ENCODE measurements at regions not wholly inside any gene's neighbourhood (a gene's known extent, or its start where the extent isn't known, plus 50 kb on each side); places are given as distances from the start of the nearest gene placed in this dataset.

DNA sequence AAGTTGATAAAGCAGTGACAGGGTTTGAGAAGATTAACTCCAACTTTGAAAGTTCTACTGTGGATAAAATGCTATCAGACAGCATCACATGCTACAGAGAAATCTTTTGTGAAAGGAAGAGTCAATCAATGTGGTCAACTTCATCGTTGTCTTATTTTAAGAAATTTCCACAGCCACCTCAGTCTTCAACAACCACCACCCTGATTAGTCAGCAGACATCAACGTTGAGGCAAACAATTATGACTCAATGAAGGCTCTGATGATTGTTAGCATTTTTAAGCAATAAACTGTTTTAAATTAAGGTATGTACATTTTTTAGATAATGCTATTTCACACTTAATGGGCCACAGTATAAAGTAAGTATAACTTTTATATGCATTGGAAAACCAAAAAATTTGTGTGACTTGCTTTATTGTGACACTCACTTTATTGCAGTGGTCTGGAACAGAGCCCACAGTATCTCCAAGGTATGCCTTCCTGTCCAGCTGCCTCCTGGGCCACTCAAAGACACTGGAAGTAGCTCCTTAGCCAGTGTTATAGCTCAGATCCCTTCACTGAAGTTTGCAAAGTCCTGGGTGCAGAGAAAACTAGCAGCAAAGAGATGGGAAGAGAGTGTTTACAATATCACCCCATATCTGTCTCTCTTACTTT lies 293.1 kb downstream of the ARHGAP12 start:
- DNase-seq: no peak

DNA sequence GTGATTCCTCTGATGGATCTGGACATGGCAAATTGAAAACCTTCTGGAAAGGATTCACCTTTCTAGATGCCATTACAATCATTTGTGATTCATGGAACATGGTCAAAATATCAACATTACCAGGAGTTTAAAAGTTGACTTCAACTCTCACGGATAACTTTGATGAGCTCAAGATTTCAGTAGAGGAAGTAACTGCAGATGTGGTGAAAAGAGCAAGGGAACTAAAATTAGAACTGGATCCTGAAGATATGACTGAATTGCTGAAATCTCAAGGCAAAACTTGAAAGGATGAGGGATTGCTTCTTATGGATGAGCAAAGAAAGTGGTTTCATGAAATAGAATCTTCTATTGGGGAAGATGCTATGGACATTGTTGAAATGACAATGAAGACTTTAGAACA lies 293.6 kb downstream of the ARHGAP12 start:
- DNase-seq: no peak

DNA sequence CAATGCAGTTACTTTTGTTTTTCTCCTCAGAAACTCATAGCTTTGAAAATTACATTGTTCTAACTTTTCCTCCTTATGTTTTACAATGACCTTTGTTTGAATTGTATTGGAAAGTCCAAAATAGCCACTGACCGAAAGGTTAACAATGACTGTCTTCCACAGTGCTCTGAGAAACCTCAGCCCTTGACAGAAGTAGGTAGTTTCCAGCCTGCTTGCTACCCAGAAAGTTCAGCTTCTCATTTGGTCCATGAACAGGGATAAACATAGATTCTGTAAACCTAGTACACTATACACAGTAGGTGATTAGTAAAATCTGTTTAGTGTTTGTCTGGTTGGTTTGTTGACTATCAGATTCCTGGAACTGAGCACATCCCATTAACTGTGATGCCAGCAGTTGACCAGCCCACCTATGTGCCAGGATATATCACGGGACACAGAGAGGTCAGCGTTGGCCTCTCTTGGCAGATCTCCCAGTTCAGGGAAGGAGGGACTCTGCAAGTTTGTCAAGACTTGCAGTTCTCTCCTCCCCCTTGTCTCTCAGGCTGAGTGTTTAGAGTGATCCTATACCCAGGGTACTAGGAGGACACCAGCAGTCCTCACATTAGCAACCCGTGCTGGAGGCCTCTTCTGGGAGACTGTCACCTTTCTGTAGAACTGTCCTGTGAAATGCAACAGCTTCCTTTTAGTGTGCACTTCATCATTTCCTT lies 297.6 kb downstream of the ARHGAP12 start:
- DNase-seq: no peak

DNA sequence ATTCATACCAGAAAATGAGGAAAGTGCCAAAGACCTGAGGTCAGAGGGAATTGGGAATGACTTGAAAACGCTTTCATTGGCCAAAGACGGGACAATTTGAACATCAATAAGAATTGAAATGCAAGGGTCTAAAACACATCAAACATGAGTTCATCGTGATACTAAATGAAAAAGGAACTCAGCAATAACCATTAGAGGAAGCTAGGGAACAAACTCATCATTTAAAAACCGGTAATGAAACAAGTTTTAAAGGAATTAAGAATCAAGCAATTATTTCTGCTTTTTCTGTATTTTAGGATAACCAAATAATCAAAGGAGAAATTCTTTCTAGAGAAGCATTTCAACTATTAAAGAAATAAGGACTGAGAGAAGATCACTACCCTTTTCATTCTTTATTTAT lies 303.1 kb downstream of the ARHGAP12 start:
- DNase-seq: no peak

DNA sequence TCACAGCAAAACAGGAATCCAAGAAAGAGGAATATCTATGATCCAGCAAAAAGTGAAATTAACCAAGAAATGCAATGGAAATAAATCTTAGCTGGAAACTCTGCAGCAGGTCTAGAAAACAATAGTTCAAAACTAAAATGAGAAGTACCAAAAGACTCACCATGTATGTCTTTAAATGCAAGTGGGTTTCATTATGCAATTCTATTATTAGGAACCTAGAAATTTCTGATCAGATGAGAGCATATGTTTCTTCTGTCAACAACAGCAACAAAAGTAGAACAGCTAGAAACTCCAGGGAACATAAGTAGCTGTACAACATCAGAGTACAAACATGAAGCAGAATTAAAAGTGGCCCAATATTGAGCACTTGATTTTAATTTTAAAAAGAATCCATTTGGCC lies 304.0 kb downstream of the ARHGAP12 start:
- no peak for DNase-seq

DNA sequence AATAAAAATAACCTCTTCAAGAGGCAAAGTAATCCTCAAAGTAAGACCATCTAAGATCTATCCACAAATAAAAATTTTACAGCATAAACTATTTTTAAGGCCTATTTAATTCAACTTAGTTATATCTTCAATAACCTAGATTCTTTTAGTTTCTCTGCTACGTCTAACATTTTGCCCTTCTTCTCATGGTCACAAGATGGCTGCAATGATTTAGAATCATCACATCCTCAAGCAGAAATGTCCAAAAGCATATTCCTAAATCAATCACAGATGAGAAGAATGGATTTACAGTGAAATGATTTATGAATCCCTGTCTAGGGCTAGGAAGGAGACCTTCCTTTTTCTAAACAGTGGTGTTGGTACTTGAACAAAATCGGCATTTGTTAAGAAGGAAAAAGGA lies 304.7 kb downstream of the ARHGAP12 start:
- DNase-seq: no peak

DNA sequence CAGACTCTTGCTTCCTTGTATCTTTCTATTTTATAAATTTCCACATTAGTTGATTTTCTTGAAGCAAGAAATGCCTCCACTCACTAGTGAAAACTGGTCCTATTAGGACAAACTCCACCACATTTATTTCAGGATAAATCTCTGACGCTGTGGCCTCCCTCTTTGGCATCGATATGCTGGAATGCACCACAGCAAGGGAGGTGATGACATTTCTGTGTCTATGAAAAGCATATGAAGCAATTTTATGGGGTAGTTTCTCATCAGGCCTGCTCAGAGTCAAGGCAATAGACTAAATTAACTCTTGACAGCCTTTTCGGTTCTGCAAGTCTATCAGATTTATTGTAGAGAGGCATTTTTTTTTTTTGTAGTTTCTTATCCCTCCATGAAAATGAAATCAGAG lies 304.4 kb downstream of the ZEB1 start:
- no peak for DNase-seq

DNA sequence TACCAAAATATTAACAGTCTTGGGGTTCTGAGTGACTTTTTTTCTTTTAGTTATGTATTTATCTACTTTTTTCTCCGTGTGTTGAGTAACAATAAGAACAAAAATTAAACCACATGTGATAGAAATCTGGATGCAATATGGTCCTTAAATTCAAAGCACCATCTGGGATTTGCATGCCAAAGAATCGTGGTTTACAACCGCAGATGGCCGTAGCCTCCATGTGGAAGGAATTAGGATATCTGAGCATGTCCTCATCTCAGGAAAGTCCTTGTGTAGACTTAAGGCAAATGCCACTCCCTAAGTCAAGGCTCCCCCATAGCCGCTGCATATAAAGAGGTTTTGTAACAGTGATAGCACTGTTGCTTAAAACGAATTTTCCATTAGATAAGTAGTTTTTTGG lies 304.0 kb downstream of the ZEB1 start:
- DNase-seq: no peak

DNA sequence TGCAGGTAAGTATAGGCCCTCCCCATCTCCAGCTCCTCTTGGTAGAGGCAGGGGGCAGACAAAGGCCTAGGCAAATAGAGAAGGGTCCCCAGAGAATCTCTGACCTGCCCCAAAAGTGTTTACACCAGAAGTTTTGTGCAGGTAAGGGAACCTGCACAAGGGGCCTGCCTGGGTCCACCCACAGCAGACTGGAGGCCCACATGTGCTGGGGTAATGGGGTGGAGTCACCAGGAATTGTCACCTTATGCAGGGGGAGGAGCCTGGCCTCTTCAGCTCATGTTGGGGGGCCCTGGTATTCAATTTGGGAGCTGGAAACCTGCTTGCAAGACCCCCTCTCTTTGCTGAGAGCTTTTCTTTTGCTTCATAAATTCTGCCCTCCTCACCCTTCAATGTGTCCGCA lies 302.7 kb downstream of the ZEB1 start:
- no peak for DNase-seq

DNA sequence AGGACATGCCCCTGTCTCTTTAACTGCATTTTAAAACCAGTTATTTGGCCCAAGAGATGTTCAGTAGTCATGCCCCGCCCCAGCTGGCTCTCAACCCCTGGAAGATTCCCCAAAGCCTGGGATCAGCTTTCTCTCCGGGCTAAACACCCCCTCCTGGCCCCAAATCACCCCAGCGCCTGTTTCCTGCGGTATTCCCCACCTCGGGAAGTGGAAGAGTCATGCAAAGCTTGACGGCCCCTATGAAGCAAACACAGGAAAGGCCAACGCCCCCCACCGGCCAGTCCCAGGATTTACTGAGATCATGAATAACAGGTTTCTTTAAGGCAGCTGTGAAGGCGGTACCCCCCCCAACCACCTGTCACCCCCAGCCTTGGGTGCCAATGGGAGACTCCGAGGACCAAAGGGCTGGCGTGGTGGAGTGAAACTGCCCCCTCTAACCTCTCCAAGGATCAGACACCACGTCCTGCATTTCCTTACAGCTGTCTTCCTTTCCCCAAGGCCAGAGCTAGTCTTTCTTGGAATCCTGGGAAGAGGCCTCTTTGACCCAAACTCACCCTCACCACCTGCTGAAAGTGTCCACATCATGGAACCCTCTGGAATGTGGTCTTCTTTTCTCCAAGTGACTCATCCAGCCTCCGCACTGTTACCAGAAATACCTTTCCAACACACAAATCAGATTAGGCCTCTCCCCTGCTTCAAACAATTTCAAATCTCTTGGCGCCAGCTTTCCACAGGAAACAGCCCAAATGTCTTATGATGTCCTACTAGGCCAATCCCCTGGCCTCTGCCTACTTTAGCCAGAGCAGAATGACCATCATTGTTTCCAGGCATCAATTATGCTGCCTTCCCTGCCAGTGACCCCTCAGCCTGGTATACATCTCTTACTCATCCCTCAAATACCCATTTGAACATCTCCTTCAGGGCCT lies 301.5 kb downstream of the ZEB1 start:
- DNase-seq: no peak

DNA sequence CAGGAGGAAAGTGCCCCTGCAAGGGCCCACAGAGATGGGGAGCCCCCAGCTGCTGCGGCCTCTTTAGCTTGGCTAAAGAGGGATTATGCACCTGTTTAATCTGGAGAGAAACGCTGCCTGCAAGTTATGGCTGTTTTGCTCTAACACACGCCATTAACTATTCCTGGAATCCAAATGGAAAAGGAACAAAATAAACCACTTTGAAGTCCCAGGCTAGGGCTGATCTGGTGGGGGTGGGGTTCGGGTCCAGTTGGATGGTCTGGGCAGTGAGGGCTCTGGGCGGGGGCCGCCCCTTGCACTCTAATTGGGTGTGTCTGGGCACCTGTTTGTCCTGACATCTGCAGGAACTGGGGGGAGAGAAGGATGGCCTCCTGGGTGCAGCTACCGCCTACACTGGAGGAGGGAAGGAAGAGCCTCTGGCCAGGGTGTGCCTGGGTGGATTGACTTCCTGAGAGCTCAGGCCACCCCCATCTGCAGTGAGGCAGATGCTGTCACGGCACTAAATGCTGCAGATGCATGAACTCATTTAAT lies 300.6 kb downstream of the ZEB1 start:
- DNase-seq: no peak

DNA sequence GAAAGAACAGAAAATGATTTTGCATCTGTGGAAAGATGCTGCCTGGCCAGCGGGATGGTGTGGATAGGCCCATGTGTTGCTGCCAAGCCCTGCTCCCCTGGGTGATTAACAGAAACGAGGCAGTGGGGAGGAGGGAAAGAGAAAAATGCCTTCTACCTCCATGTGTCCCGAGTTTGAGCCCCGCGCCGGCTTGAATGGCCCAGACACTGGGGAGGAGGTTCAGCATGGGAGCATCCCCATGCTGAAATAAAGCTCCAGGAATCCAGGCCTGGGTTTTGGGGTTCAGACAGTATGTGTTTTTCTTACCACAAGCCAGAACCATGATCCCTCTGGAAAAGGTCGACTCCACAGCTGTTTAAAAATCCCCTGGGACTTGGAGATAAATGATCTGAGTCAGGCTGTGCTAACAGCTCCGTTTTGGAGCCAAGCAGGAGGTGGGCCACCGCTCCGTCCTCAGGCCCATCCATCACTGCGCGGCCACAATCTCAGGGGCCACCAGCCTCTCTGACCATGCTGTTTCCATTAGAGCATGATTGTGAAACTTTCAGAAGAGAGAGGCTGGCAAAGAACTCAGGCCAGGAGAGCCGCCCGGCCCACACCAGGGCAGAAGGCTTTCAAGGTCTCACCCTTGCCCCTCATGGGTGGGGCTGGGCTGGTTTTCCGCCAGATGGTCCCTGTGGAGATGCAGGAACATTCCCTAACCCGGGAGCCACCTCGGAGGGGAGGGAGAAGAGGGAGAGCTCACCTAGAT lies 299.7 kb downstream of the ZEB1 start:
- no peak for DNase-seq

DNA sequence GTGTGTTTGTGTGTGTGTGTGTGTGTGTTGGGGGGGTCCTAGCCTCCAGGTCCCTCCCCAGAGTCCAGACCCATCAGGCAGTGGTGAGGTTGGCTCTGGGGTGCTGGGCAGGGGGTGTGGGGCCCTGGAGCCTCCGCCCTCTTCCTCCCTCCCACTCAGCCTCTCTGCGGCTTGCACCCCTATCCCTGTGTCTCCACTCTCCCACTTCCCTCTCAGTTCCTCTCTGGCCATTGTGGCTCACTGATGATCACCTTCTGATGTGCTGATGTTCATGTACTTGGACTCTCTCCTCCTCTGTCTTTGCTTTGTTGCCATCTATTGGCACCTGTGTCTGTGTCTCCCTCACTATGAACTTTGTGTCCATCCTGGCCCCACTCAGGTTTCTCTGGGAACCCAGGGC lies 298.7 kb downstream of the ZEB1 start:
- no peak for DNase-seq

DNA sequence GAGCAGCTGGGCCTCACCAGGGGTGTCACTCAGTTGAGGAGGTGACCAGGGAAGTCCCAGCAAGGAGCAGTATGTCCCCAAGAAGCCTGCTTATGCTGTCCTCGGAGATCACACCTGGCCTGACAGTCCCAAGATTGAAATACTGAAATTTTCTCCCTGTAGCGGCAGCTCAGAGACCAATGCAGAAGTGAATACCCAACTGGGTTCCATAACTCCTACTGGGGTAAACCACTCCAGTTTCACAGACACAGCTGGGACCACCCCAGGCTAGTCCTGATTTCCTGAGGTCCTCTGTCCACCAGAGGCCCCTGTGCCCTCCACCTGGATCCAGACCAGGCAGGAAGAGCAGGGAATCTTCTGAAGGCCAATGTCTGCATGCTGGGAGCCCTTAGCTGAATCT lies 298.1 kb downstream of the ZEB1 start:
- DNase-seq: no peak

DNA sequence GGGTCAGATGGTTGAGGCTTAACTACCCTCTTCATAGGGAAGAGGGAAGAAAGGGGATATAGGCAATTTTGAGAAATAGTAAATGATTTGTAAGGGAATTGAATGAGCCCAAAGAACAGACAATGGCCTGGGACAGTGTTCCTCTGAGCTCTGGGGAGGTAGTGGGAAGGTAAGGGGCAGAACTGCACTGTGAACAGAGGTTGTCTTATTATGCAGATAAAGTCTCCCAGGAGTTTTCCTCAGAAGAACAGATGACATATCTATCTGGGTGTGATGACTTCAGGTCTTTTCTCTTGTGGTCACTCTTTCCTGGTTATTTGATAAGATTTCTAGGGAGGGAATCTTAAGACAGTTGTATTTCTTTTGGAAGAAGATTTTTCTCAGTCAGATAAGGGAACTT lies 296.1 kb downstream of the ZEB1 start:
- no peak for DNase-seq

DNA sequence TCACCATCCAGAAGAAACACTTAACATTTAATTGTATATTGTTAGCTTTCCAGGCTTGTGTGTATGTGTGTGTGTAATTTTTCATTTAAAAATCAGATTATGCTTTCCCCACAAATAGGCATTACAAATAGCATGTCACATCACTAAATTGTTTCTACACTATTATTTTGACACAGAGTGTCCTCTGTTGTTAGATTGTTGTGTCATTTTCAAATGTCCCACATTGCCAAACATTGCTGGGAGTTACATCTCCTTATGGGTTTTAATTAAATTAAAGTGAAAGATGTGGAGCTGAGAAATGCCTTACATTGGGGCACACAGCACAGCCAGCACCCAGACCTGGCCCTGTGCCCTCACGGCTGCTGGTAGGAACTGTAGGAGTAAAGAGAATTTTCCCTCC lies 295.6 kb downstream of the ZEB1 start:
- no peak for DNase-seq

DNA sequence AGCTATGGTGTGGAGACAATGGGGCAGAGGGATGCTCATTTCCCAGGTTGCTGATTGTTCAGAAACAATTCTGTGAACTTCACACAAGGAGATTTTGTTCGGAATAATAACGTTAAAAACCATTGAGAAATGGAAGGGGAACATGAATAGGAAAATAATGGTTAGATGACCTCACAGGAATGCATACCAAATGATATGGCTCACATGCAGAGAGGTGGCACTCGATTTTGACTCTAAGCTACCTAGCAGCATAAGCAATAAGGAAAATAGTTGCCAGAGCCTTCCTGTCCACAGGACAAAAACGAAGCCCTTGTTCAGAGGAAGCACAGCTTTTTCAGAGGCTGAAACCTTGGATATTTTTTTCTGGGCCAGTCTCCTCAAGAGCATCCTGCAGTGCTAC lies 293.1 kb downstream of the ZEB1 start:
- no peak for DNase-seq

DNA sequence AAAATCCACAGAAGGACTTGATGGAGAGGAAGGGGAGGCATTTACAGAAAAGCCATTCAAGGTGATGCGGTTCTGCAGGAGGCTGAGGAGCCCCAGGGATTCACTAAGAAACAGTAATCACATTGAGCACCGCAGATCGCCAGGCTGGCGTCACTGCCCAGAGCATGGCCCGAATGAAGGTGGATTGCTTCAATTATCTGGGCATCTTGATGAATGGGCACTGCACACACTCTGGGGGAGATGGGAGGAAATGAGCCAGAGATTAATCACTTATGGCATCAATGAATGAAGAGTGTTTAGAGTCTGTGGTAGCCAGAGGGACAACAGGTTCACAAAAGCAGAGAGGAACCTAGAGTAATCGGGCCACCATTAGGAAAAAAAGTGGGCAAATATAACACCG lies 292.1 kb downstream of the ZEB1 start:
- DNase-seq: no peak

DNA sequence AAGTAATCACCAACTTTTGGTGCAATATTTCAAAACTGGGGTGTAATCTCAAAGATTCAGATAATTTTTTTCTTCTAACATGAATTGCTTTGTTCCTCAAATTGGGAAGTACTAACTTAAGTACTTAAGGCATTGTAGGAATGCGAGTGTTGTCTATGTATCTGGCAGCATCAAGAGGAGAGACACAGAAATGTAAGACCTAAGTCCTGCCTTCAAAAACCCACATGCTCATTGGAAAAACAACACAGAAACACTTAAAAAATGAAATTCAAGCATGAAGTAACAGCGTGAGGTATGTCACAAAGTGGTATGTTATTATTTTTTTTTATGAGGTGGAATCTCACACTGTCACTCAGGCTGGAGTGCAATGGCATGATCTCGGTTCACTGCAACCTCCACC lies 288.5 kb downstream of the ZEB1 start:
- no peak for DNase-seq

DNA sequence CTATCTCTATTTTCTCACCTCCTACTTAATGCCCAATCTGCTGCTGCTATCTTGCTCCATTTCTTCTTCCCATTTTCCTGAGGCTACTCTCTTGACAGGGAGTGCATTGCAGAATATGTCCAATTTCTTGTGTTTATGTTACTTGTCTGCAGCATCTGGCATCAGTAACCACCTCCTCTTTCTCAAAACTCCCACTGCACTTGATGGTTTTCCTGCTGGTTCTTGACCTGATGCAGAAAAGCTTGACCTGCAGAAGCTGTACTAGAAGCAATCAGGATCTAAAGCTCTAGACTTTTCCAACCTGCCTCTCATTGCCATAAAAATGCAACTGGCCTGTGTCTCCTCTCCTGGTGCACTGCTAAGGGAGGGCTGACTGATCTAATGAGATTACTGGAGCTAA lies 287.8 kb downstream of the ZEB1 start:
- no peak for DNase-seq

DNA sequence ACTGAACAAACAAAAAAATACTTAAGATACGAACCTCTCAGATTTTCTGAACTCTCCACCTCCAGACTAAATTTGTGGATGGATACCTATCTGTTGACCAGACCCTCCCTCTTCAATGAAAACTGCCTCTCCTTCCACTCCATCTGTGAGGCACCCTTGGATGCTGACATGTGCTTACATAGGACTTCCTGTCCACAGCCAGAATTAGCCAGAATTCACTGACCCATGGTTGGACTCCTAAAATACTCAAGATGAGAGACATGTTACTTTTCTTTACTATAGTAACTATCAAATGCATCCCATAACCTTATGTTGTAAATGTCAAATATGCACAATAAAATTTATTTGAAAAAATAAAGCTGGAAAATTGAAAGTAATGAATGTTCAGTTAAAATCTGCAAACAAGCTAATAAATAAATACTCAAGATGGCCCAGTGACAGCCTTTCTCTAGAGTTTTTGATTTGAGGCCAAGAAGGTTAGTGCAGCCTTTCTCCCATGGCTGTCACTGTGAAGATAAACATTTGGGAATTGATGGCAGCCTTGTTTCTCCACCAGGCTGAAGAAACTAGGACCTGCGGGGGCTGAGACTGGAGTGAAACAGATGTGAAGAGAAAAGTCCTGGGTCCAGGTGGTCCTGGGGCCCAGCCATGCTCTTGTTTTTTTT lies 287.0 kb downstream of the ZEB1 start:
- DNase-seq: no peak

DNA sequence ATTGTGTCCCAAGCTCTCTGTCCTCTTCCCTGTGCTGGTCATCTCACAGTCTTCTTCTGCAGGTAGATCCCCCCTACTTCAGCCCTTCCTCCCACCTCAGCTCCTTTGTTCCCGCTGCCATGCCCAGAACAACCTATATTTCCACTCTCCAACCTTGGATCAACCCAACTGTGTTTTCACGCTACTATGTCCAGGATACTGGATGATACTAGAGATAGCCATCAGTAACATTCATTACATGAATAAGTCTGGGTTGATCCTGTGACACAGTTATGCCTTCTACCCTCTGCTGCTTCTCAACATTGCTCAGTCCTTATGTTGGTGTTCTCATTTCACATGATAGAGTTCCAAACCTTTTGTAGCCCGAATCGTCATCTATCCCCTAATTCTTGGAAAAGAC lies 286.4 kb downstream of the ZEB1 start:
- no peak for DNase-seq

Measured in NCI-H1694 treated with DMSO at 0.1 percent for 48 hours (cell line).